ENCODE measurements at regions not wholly inside any gene's neighbourhood (a gene's known extent, or its start where the extent isn't known, plus 50 kb on each side); places are given as distances from the start of the nearest gene placed in this dataset.

DNA sequence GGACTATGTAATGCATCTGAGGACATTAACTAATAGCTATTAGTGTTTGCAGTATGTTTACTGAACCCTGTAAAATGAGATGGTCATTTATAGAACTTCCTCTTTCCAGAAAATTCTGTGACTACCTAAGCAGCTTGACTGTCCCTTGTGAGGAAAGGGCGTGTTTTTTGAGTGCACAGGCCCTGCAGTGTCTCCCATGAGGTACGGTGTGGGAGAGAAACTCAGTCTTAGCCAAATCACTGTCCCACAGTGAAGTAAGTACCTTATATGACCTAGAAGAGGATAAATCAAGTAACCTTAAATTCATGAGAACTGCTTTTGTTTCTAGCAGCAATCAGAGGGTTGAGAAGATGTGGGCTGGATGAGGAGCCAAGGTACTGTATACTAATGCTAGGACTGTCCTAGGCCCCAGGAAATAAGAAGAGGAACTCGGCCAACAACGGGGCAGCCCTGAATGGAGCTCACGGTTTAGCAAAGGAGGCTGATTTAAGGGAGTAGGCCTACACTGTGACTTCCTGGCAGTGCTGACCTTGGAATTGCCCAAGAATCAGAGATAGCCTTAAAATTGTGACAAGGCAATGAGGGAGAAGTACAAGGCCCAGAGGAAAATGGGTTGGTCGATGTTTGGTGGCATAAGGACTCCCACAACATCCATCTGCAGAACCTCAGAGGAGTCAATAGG lies 103.5 kb upstream of the CTAGE1 start:
- Histone ChIP-seq H3K9ac (ENCODE audit: low read length) (no peak overlapping the region), H3K36me3 (ENCODE audit: control insufficient read depth in 1 of 2, insufficient read depth in 2 of 2, low read length in 2 of 2) (no peaks in the 10 kb centered on the region), H4K20me1 (ENCODE audit: insufficient read depth) (no peaks in the 10 kb centered on the region), H3K27ac (ENCODE audit: low read depth, low read length) (no peak overlapping the region), H3K4me1 (ENCODE audit: control insufficient read depth in 1 of 2, insufficient read depth in 2 of 2, low read length in 2 of 2) (no peaks in the 10 kb centered on the region), H3K27me3 (ENCODE audit: insufficient read depth, low read length) (no peaks in the 10 kb centered on the region), H3K9me3 (ENCODE audit: control insufficient read depth in 1 of 2, insufficient read depth in 1 of 2, low read depth in 1 of 2, low read length in 2 of 2) (no peaks in the 10 kb centered on the region), H3K4me3 (replicated peaks in 1 of 2; ENCODE audit: low read depth in 1 of 2, low read length in 2 of 2) (no peak overlapping the region), H3K79me2 (ENCODE audit: insufficient read depth, low read length) (no peaks in the 10 kb centered on the region), H2AFZ (ENCODE audit: low read depth, low read length, poor library complexity, severe bottlenecking) (no peak overlapping the region), H3K4me2 (ENCODE audit: low read length) (no peak overlapping the region), H3K9me2 (ENCODE audit: insufficient read depth) (no peaks in the 10 kb centered on the region)
- TF ChIP-seq ZBTB33 (IDR thresholded peaks at IDR 0.05; ENCODE audit: extremely low read depth, insufficient replicate concordance, low read length) (no peak), CEBPB (IDR thresholded peaks at IDR 0.05; ENCODE audit: low read depth) (no peak), EZH2phosphoT487 (IDR thresholded peaks at IDR 0.05; ENCODE audit: borderline replicate concordance) (no peak), FOSL1 (IDR thresholded peaks at IDR 0.05; ENCODE audit: low read depth) (no peak), SIN3A (IDR thresholded peaks at IDR 0.05; ENCODE audit: low read depth) (no peak), SP1 (IDR thresholded peaks at IDR 0.05; ENCODE audit: low read depth) (no peak), EZH2 (IDR thresholded peaks at IDR 0.05) (no peak), ZNF274 (IDR thresholded peaks at IDR 0.05; ENCODE audit: low read depth, low read length) (no peak), TCF7L2 (IDR thresholded peaks at IDR 0.05; ENCODE audit: borderline replicate concordance, extremely low read depth, insufficient read depth, insufficient read length) (no peak), POLR2AphosphoS5 (IDR thresholded peaks at IDR 0.05; ENCODE audit: low read depth, low read length) (no peak), RAD21 (IDR thresholded peaks at IDR 0.05; ENCODE audit: low read depth) (no peak), ATF3 (IDR thresholded peaks at IDR 0.05) (no peak), SRF (IDR thresholded peaks at IDR 0.05; ENCODE audit: low read depth) (no peak), ELF1 (IDR thresholded peaks at IDR 0.05; ENCODE audit: borderline replicate concordance, low read depth) (no peak), JUND (IDR thresholded peaks at IDR 0.05) (no peak), POLR2A (IDR thresholded peaks at IDR 0.05; ENCODE audit: borderline replicate concordance, extremely low read depth, insufficient read depth, insufficient read length) (no peak), YY1 (IDR thresholded peaks at IDR 0.05; ENCODE audit: extremely low read depth, insufficient replicate concordance, low read depth, low read length) (no peak)
- TF ChIP-seq, protein P1, sequence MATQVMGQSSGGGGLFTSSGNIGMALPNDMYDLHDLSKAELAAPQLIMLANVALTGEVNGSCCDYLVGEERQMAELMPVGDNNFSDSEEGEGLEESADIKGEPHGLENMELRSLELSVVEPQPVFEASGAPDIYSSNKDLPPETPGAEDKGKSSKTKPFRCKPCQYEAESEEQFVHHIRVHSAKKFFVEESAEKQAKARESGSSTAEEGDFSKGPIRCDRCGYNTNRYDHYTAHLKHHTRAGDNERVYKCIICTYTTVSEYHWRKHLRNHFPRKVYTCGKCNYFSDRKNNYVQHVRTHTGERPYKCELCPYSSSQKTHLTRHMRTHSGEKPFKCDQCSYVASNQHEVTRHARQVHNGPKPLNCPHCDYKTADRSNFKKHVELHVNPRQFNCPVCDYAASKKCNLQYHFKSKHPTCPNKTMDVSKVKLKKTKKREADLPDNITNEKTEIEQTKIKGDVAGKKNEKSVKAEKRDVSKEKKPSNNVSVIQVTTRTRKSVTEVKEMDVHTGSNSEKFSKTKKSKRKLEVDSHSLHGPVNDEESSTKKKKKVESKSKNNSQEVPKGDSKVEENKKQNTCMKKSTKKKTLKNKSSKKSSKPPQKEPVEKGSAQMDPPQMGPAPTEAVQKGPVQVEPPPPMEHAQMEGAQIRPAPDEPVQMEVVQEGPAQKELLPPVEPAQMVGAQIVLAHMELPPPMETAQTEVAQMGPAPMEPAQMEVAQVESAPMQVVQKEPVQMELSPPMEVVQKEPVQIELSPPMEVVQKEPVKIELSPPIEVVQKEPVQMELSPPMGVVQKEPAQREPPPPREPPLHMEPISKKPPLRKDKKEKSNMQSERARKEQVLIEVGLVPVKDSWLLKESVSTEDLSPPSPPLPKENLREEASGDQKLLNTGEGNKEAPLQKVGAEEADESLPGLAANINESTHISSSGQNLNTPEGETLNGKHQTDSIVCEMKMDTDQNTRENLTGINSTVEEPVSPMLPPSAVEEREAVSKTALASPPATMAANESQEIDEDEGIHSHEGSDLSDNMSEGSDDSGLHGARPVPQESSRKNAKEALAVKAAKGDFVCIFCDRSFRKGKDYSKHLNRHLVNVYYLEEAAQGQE (IDR thresholded peaks at IDR 0.05; ENCODE audit: low read depth) = no peak
- TF ChIP-seq, protein P2, sequence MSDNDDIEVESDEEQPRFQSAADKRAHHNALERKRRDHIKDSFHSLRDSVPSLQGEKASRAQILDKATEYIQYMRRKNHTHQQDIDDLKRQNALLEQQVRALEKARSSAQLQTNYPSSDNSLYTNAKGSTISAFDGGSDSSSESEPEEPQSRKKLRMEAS (IDR thresholded peaks at IDR 0.05) = no peak
- no peak for ATAC-seq
- ChIA-PET POLR2A (no interaction called here), RAD21 (ENCODE audit: low non-redundant PET in 1 of 2, low total read pairs in 2 of 2, uncharacterized antibody in 2 of 2, unreplicated experiment in 2 of 2) (no interaction called here), CTCF (no interaction called here)
- DNase-seq (ENCODE audit: low read depth, low spot score) = no peak
- intact Hi-C loops (cut with micrococcal nuclease) = no loop called here
- BruUV-seq (replicated peaks) = no TSS peak

All from HCT116 (cell line).